ENCODE measurements at regions not wholly inside any gene's neighbourhood (a gene's known extent, or its start where the extent isn't known, plus 50 kb on each side); places are given as distances from the start of the nearest gene placed in this dataset.
"Not testable (repeated sequence)": the region's sequence is repeated elsewhere in the genome, so short reads cannot be mapped to it uniquely, and the experiment has no call there.

- in situ Hi-C loops (cut with HindIII; ENCODE audit: low sequenced_read_pairs), result not testable (repeated sequence)
Measured at GRCh38 chr2:111315188-111315917, 194.6 kb downstream of the BCL2L11 start.

GRCh38 chr2:111316221-111316741, 195.6 kb downstream of the BCL2L11 start:
- in situ Hi-C loops (cut with HindIII; ENCODE audit: low sequenced_read_pairs), result not testable (repeated sequence)

GRCh38 chr2:111316881-111317549, 196.3 kb downstream of the BCL2L11 start:
- in situ Hi-C loops (cut with HindIII; ENCODE audit: low sequenced_read_pairs), result not testable (repeated sequence)

- in situ Hi-C loops (cut with HindIII; ENCODE audit: low sequenced_read_pairs), result not testable (repeated sequence)
Measured at GRCh38 chr2:111319552-111319951, 198.8 kb downstream of the BCL2L11 start.

GRCh38 chr2:111320264-111320663, 199.6 kb downstream of the BCL2L11 start:
- in situ Hi-C loops (cut with HindIII; ENCODE audit: low sequenced_read_pairs), result not testable (repeated sequence)

- in situ Hi-C loops (cut with HindIII; ENCODE audit: low sequenced_read_pairs), result not testable (repeated sequence)
Measured at GRCh38 chr2:111320965-111321364, 200.3 kb downstream of the BCL2L11 start.

- in situ Hi-C loops (cut with HindIII; ENCODE audit: low sequenced_read_pairs), result not testable (repeated sequence)
Measured at GRCh38 chr2:111323384-111323783, 202.7 kb downstream of the BCL2L11 start.

- in situ Hi-C loops (cut with HindIII; ENCODE audit: low sequenced_read_pairs), result not testable (repeated sequence)
Measured at GRCh38 chr2:111327726-111328125, 207.0 kb downstream of the BCL2L11 start.

- in situ Hi-C loops (cut with HindIII; ENCODE audit: low sequenced_read_pairs), result not testable (repeated sequence)
Measured at GRCh38 chr2:111329309-111329708, 208.6 kb downstream of the BCL2L11 start.

GRCh38 chr2:111331099-111331724, 210.5 kb downstream of the BCL2L11 start:
- in situ Hi-C loops (cut with HindIII; ENCODE audit: low sequenced_read_pairs), result not testable (repeated sequence)

GRCh38 chr2:111335220-111335907, 214.7 kb downstream of the BCL2L11 start:
- in situ Hi-C loops (cut with HindIII; ENCODE audit: low sequenced_read_pairs), result not testable (repeated sequence)

- in situ Hi-C loops (cut with HindIII; ENCODE audit: low sequenced_read_pairs), result not testable (repeated sequence)
Measured at GRCh38 chr2:111338474-111338873, 217.8 kb downstream of the BCL2L11 start.

GRCh38 chr2:111339476-111339875, 218.8 kb downstream of the BCL2L11 start:
- in situ Hi-C loops (cut with HindIII; ENCODE audit: low sequenced_read_pairs), result not testable (repeated sequence)

GRCh38 chr2:111344590-111344989, 223.9 kb downstream of the BCL2L11 start:
- in situ Hi-C loops (cut with HindIII; ENCODE audit: low sequenced_read_pairs), result not testable (repeated sequence)

GRCh38 chr2:111345439-111345838, 224.7 kb downstream of the BCL2L11 start:
- in situ Hi-C loops (cut with HindIII; ENCODE audit: low sequenced_read_pairs), result not testable (repeated sequence)

GRCh38 chr2:111346018-111346930, 225.6 kb downstream of the BCL2L11 start:
- in situ Hi-C loops (cut with HindIII; ENCODE audit: low sequenced_read_pairs), result not testable (repeated sequence)

- in situ Hi-C loops (cut with HindIII; ENCODE audit: low sequenced_read_pairs), result not testable (repeated sequence)
Measured at GRCh38 chr2:111347695-111348094, 227.0 kb downstream of the BCL2L11 start.

- in situ Hi-C loops (cut with HindIII; ENCODE audit: low sequenced_read_pairs), result not testable (repeated sequence)
Measured at GRCh38 chr2:111348316-111348715, 227.6 kb downstream of the BCL2L11 start.

GRCh38 chr2:111355022-111355817, 234.5 kb downstream of the BCL2L11 start:
- in situ Hi-C loops (cut with HindIII; ENCODE audit: low sequenced_read_pairs), result not testable (repeated sequence)
